HFFc6 (cell line): ENCODE measurements at regions not wholly inside any gene's neighbourhood (a gene's known extent, or its start where the extent isn't known, plus 50 kb on each side); places are given as distances from the start of the nearest gene placed in this dataset.

ENCODE experiments used
- DNase-seq: peaks from one replicate; pipeline ENCODE4 v3.0.0-alpha.2; 2018
- H3K27ac Mint-ChIP-seq: 2 replicates; pipeline ENCODE4 v1.8.0; 2020; ENCODE audit warnings: mild to moderate bottlenecking, mixed read lengths
- H3K27me3 Mint-ChIP-seq: 2 replicates; pipeline ENCODE4 v1.8.0; 2021; ENCODE audit warnings: mild to moderate bottlenecking, moderate library complexity, mixed read lengths; ENCODE audit not compliant: insufficient read depth
- H3K36me3 Mint-ChIP-seq: 2 replicates; pipeline ENCODE4 v1.8.0; 2021; ENCODE audit warnings: low read depth, mixed read lengths
- H3K4me1 Mint-ChIP-seq: 2 replicates; pipeline ENCODE4 v1.8.0; 2020; ENCODE audit warnings: low read depth, mixed read lengths
- H3K4me3 Mint-ChIP-seq: 2 replicates; pipeline ENCODE4 v1.8.0; 2020; ENCODE audit warnings: mild to moderate bottlenecking, moderate library complexity, mixed read lengths
- H3K9me3 Mint-ChIP-seq: 2 replicates; pipeline ENCODE4 v1.8.0; 2020; ENCODE audit warnings: mild to moderate bottlenecking, mixed read lengths
- CTCF ChIP-seq: fragments of 200-600 bp; sonication (generic); IDR thresholded peaks from 2 replicates; pipeline ENCODE4 v1.5.0; 2021; ENCODE audit warnings: antibody characterized with exemption, mild to moderate bottlenecking

- peaks cover 2% of the 10 kb centered on the region; the same call in 1 of the 2 replicates for H3K27me3 Mint-ChIP-seq
- no peak overlapping the region for H3K27ac Mint-ChIP-seq
- peak; percentile 10 for DNase-seq
- no peak overlapping the region for H3K4me3 Mint-ChIP-seq
- TF ChIP-seq CTCF: peak; percentile 76
- no peaks in the 10 kb centered on the region for H3K36me3 Mint-ChIP-seq
- H3K9me3 Mint-ChIP-seq: no peaks in the 10 kb centered on the region
- no peaks in the 10 kb centered on the region for H3K4me1 Mint-ChIP-seq
Measured at GRCh38 chr4:119785963-119786362, 157.4 kb upstream of the PDE5A start.

GRCh38 chr4:119783189-119783983, 154.8 kb upstream of the PDE5A start:
- Mint-ChIP-seq H3K4me1 (no peaks in the 10 kb centered on the region), H3K36me3 (no peaks in the 10 kb centered on the region), H3K4me3 (no peak overlapping the region), H3K27ac (no peak overlapping the region), H3K27me3 (peaks cover 2% of the 10 kb centered on the region; the same call in 1 of the 2 replicates), H3K9me3 (no peaks in the 10 kb centered on the region)
- no peak for TF ChIP-seq CTCF
- DNase-seq: no peak

GRCh38 chr4:119781044-119781443, 152.4 kb upstream of the PDE5A start:
- H3K27me3 Mint-ChIP-seq: peaks cover 2% of the 10 kb centered on the region; the same call in 1 of the 2 replicates
- TF ChIP-seq CTCF: no peak
- no peak overlapping the region for H3K27ac Mint-ChIP-seq
- no peaks in the 10 kb centered on the region for H3K9me3 Mint-ChIP-seq
- no peak overlapping the region for H3K4me3 Mint-ChIP-seq
- DNase-seq: no peak
- no peaks in the 10 kb centered on the region for H3K36me3 Mint-ChIP-seq
- H3K4me1 Mint-ChIP-seq: no peaks in the 10 kb centered on the region

GRCh38 chr4:119774840-119775239, 146.2 kb upstream of the PDE5A start:
- Mint-ChIP-seq H3K4me3 (no peak overlapping the region), H3K9me3 (no peaks in the 10 kb centered on the region), H3K27ac (no peak overlapping the region), H3K27me3 (no peaks in the 10 kb centered on the region; the same call in none of the 2 replicates), H3K4me1 (no peaks in the 10 kb centered on the region), H3K36me3 (no peaks in the 10 kb centered on the region)
- no peak for DNase-seq
- no peak for TF ChIP-seq CTCF

- no peaks in the 10 kb centered on the region for H3K9me3 Mint-ChIP-seq
- no peaks in the 10 kb centered on the region for H3K36me3 Mint-ChIP-seq
- peaks cover 5% of the 10 kb centered on the region; the same call in 1 of the 2 replicates for H3K4me1 Mint-ChIP-seq
- H3K27me3 Mint-ChIP-seq: no peaks in the 10 kb centered on the region
- no peak overlapping the region for H3K27ac Mint-ChIP-seq
- no peak for DNase-seq
- H3K4me3 Mint-ChIP-seq: no peak overlapping the region
- no peak for TF ChIP-seq CTCF
Measured at GRCh38 chr4:119765951-119766350, 137.3 kb upstream of the PDE5A start.
